Neural cell (in vitro differentiated cells): ENCODE measurements at regions not wholly inside any gene's neighbourhood (a gene's known extent, or its start where the extent isn't known, plus 50 kb on each side); places are given as distances from the start of the nearest gene placed in this dataset.

Experiments
- CTCF ChIP-seq: fragments of 450-650 bp; IDR thresholded peaks from 2 replicates; pipeline ENCODE4 v1.5.1; 2014; ENCODE audit warnings: antibody characterized with exemption, mild to moderate bottlenecking, moderate library complexity; ENCODE audit not compliant: poor library complexity, severe bottlenecking
- EZH2 ChIP-seq: fragments of 200-600, 300-800 bp; shearing (Covaris generic), sonication (generic); IDR thresholded peaks from 2 replicates; pipeline ENCODE4 v1.6.1; 2014; ENCODE audit warnings: antibody characterized with exemption, low read length, borderline replicate concordance, mild to moderate bottlenecking; ENCODE audit not compliant: insufficient read depth, poor library complexity, severe bottlenecking
- POLR2AphosphoS5 ChIP-seq: IDR thresholded peaks from 2 replicates; pipeline ENCODE4 v1.6.1; 2012
- RAD21 ChIP-seq: fragments of 450-650 bp; conservative IDR thresholded peaks from 2 replicates; pipeline ENCODE4 v1.6.1; 2014; ENCODE audit warnings: antibody characterized with exemption, mild to moderate bottlenecking, moderate library complexity
- REST ChIP-seq: IDR thresholded peaks from 2 replicates; pipeline ENCODE4 v1.6.1; 2012; ENCODE audit warnings: borderline replicate concordance
- TAF1 ChIP-seq: IDR thresholded peaks from 2 replicates; pipeline ENCODE4 v1.6.1; 2012; ENCODE audit warnings: low read depth

GRCh38 chr4:180052629-180053028 lies 2190.6 kb upstream of the TENM3 start:
- no peak for TF ChIP-seq CTCF
- TF ChIP-seq REST = no peak
- TF ChIP-seq RAD21 = no peak
- TF ChIP-seq EZH2 = no peak
- TF ChIP-seq POLR2AphosphoS5 = no peak
- no peak for TF ChIP-seq TAF1
